Vagina (tissue), 2 donors: ENCODE measurements at regions not wholly inside any gene's neighbourhood (a gene's known extent, or its start where the extent isn't known, plus 50 kb on each side); places are given as distances from the start of the nearest gene placed in this dataset.

Source experiments
- POLR2A ChIP-seq, 2 donors: fragments of 450-650 bp; IDR thresholded peaks; one replicate each; pipeline ENCODE4 v1.6.1; 2017; ENCODE audit warnings: antibody characterized with exemption in 2 of 2, mild to moderate bottlenecking in 2 of 2, moderate library complexity in 2 of 2
- TF ChIP-seq, protein P1 (sequence below), 3 experiments: fragments of 450-650 bp in 2 of 3; fragments of 200-600 bp in 1 of 3; sonication (generic) in 1 of 3; IDR thresholded peaks; one replicate each; pipeline ENCODE4 v1.5.1; 2017 to 2019; ENCODE audit warnings: antibody characterized with exemption in 3 of 3, mild to moderate bottlenecking in 2 of 3, moderate library complexity in 2 of 3

DNA sequence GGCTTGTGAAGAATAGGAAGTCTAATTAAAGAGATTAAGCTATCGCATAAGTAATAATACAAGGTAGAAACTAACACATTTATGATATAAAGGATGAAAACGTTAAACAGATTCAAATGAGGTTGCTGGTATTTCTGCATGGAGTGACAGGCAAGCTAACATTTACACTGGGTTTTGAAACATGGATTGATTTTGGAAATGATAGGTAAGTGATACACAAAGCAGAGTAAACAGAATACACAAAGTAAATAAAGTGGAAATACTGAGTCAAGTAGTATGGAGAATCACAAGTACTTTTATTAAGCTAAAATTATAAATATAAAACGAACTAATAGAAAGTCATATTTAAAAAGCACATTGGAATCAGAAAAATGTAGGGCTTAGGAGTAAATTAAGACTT, 665.3 kb downstream of the STPG2 start:
- TF ChIP-seq, protein P1, sequence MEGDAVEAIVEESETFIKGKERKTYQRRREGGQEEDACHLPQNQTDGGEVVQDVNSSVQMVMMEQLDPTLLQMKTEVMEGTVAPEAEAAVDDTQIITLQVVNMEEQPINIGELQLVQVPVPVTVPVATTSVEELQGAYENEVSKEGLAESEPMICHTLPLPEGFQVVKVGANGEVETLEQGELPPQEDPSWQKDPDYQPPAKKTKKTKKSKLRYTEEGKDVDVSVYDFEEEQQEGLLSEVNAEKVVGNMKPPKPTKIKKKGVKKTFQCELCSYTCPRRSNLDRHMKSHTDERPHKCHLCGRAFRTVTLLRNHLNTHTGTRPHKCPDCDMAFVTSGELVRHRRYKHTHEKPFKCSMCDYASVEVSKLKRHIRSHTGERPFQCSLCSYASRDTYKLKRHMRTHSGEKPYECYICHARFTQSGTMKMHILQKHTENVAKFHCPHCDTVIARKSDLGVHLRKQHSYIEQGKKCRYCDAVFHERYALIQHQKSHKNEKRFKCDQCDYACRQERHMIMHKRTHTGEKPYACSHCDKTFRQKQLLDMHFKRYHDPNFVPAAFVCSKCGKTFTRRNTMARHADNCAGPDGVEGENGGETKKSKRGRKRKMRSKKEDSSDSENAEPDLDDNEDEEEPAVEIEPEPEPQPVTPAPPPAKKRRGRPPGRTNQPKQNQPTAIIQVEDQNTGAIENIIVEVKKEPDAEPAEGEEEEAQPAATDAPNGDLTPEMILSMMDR (IDR thresholded peaks at IDR 0.05): no peak
- no peak for TF ChIP-seq POLR2A (IDR thresholded peaks at IDR 0.05)
